ENCODE measurements at regions not wholly inside any gene's neighbourhood (a gene's known extent, or its start where the extent isn't known, plus 50 kb on each side); places are given as distances from the start of the nearest gene placed in this dataset.

GRCh38 chr14:82504894-82505293 is 971.2 kb upstream of the SEL1L start:
- Mint-ChIP-seq H3K27ac (no peak overlapping the region), H3K27me3 (no peaks in the 10 kb centered on the region), H3K9me3 (peaks cover 0 to 9% (median 3%) of the 10 kb centered on the region in 7 donors), H3K4me3 (no peak overlapping the region), H3K4me1 (no peaks in the 10 kb centered on the region), H3K36me3 (no peaks in the 10 kb centered on the region)
- DNase-seq: no peak
- ATAC-seq (ENCODE audit: low read depth in 2 of 2): no peak

DNA sequence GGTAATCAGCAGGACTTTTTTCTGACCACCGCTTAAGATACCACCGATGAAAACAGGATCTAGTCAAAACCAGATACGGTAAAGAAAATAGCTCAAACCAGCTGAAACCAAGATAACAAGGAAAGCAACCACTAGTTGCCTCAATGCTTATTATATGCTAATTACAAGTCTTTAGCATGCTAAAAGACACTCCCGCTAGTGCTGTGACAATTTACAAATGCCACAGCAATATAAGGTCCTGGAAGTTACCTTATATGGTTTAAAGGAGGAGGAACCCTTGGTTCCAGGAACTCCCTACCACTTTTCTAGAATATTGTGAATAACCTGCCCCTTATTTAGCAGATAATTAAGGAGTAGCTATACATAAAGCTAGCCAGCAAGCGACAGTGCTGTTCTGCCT is 976.4 kb upstream of the SEL1L start:
- no peak for DNase-seq
- H3K4me3 Mint-ChIP-seq: no peak overlapping the region

DNA sequence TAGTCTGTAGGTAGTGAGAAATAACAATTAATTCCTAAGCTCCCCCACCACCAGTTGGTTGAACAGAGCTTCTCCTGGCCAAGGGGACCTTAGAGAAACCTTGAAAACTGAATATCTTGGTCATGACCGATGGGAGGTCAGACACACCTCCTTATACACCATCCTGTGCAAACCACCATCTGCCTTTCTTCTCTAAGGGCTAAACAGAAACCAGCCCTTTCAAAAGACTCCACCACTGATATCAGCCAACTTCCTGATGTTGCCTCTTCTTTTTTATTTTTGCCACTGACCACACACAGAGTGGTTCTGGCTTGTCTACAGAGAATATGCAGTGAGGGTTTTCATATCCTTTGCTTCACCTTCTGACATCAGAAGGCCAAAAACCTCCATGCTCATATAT is 977.7 kb upstream of the SEL1L start:
- H3K9me3 Mint-ChIP-seq: peaks cover 0 to 6% (median 0%) of the 10 kb centered on the region in 7 donors
- H3K4me3 Mint-ChIP-seq: no peak overlapping the region
- H3K27me3 Mint-ChIP-seq: no peaks in the 10 kb centered on the region
- ATAC-seq (ENCODE audit: low read depth in 2 of 2) (no peak), DNase-seq (no peak)
- no peaks in the 10 kb centered on the region for H3K4me1 Mint-ChIP-seq
- H3K27ac Mint-ChIP-seq: no peak overlapping the region
- no peaks in the 10 kb centered on the region for H3K36me3 Mint-ChIP-seq

More for the DNA sequence above, 976.4 kb upstream of the SEL1L start:
- Mint-ChIP-seq H3K27me3 (no peaks in the 10 kb centered on the region), H3K36me3 (no peaks in the 10 kb centered on the region), H3K9me3 (peaks cover 0 to 6% (median 0%) of the 10 kb centered on the region in 7 donors), H3K27ac (no peak overlapping the region), H3K4me1 (no peaks in the 10 kb centered on the region)
- ATAC-seq (ENCODE audit: low read depth in 2 of 2): no peak

GRCh38 chr14:82520765-82521164 is 987.1 kb upstream of the SEL1L start:
- no peak overlapping the region for H3K4me3 Mint-ChIP-seq
- H3K36me3 Mint-ChIP-seq: no peaks in the 10 kb centered on the region
- no peaks in the 10 kb centered on the region for H3K27me3 Mint-ChIP-seq
- H3K4me1 Mint-ChIP-seq: no peaks in the 10 kb centered on the region
- no peak overlapping the region for H3K27ac Mint-ChIP-seq
- ATAC-seq (ENCODE audit: low read depth in 2 of 2) (no peak), DNase-seq (no peak)
- peaks cover 0 to 12% (median 6%) of the 10 kb centered on the region in 7 donors for H3K9me3 Mint-ChIP-seq

DNA sequence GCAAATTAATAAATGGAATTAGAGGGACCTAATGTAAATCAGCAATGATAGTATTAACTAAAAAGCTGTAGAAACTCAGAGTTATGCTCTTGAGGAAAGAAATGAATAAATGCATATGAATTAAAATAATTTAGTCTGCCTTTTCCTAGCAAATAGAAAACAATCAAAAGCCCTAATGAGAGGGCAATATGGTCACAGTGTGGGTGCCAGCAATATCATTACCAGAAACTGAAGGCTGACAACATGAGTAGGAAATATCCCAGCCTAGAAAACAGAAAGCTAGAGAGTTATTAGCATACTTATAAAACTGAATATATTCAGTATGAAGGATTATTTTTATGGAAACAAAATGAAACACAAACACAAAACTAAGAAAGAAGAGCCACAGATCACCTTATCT is 987.5 kb upstream of the SEL1L start:
- Mint-ChIP-seq H3K9me3 (peaks cover 0 to 12% (median 6%) of the 10 kb centered on the region in 7 donors), H3K4me3 (no peak overlapping the region), H3K36me3 (no peaks in the 10 kb centered on the region), H3K27me3 (no peaks in the 10 kb centered on the region), H3K27ac (no peak overlapping the region), H3K4me1 (no peaks in the 10 kb centered on the region)
- no peak for DNase-seq
- no peak for ATAC-seq (ENCODE audit: low read depth in 2 of 2)

DNA sequence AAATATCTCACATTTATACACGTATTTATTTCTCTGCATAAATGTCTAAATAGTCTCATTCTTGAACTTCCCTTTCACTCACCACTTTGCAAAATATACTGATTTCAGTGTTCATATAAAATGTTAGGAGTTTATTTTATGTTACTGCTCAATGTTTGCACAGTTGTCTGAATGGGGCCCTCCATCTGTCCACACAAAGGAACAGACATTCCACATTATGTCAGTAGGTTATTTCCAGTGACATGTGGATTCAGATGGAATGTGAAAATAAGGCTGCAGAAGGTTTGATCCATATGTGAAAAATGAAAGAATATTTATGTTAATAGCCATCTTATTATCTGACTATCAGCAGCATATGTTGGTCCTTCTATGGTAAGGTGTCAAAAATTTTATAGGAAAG is 994.4 kb upstream of the SEL1L start:
- H3K9me3 Mint-ChIP-seq: peaks cover 0 to 9% (median 3%) of the 10 kb centered on the region in 7 donors
- no peak overlapping the region for H3K4me3 Mint-ChIP-seq
- no peak for DNase-seq
- H3K36me3 Mint-ChIP-seq: no peaks in the 10 kb centered on the region
- no peaks in the 10 kb centered on the region for H3K27me3 Mint-ChIP-seq
- no peak overlapping the region for H3K27ac Mint-ChIP-seq
- ATAC-seq (ENCODE audit: low read depth in 2 of 2): no peak
- no peaks in the 10 kb centered on the region for H3K4me1 Mint-ChIP-seq

DNA sequence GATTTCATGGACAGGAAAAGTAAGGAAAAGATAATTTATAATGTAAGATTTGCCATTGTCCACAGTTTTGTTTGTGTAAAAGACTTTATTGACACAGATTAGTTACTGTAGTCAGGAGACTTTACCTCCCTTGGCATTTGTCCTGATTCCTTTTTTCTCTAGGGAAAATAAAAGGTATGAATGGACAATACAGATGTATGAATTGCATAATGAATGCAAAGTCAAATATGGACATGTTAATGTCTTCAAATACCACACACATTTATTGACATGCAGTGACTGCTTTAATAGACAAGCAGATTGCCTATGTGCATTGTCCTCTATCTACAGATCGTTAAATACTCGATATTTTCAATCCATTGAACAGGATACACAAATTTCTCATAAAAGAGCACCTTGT is 999.7 kb upstream of the SEL1L start:
- no peaks in the 10 kb centered on the region for H3K4me1 Mint-ChIP-seq
- ATAC-seq (ENCODE audit: low read depth in 2 of 2) (no peak), DNase-seq (no peak)
- peaks cover 0 to 8% (median 1%) of the 10 kb centered on the region in 7 donors for H3K9me3 Mint-ChIP-seq
- no peaks in the 10 kb centered on the region for H3K36me3 Mint-ChIP-seq
- no peak overlapping the region for H3K4me3 Mint-ChIP-seq
- H3K27ac Mint-ChIP-seq: no peak overlapping the region
- no peaks in the 10 kb centered on the region for H3K27me3 Mint-ChIP-seq

- no peak overlapping the region for H3K27ac Mint-ChIP-seq
- no peak overlapping the region for H3K4me3 Mint-ChIP-seq
- H3K27me3 Mint-ChIP-seq: no peaks in the 10 kb centered on the region
- ATAC-seq (ENCODE audit: low read depth in 2 of 2): no peak
- no peaks in the 10 kb centered on the region for H3K36me3 Mint-ChIP-seq
- no peaks in the 10 kb centered on the region for H3K4me1 Mint-ChIP-seq
- DNase-seq: no peak
- H3K9me3 Mint-ChIP-seq: peaks cover 0 to 8% (median 1%) of the 10 kb centered on the region in 7 donors
Observed at GRCh38 chr14:82536566-82536965, 1002.9 kb upstream of the SEL1L start.

DNA sequence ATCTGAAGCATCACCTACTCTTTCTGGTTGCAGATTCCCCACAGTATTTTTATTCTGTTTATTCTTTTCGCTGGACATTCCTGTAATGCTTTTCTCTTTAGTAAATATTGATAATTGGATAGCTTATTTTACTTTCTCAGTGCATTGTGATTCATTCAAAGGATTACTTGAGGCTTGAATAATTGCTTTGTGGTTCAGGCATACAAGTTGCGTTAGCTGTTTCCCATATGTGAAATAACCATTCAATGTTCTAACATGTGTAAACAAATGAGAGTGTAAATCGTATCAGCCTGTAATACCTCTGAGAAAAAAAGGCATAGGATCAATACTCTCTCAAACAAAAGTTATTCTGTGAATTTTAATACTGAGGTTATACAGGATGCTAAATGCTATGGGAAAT is 1004.2 kb upstream of the SEL1L start:
- no peak overlapping the region for H3K4me3 Mint-ChIP-seq
- H3K36me3 Mint-ChIP-seq: no peaks in the 10 kb centered on the region
- no peak overlapping the region for H3K27ac Mint-ChIP-seq
- DNase-seq (no peak), ATAC-seq (ENCODE audit: low read depth in 2 of 2) (no peak)
- H3K4me1 Mint-ChIP-seq: no peaks in the 10 kb centered on the region
- H3K27me3 Mint-ChIP-seq: no peaks in the 10 kb centered on the region
- H3K9me3 Mint-ChIP-seq: peaks cover 0 to 17% (median 4%) of the 10 kb centered on the region in 7 donors

DNA sequence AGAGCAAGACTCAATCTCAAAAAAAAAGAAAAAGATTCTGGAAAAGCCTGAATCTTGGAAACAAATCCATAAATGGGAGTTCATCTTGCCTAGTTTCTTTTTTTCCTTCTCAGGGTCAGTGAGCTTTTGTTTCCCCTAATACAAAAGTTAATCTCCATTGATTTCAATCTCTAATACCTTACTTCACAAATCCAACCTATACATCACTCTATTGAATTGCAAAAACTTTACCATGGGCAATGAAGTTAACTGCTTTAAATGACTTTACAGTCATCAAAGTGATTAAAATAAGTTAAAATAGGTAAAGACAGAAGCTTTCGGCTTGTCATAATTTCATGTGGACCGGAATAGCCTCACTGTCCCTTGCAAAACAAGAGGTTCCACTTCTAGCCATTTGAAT is 1012.7 kb upstream of the SEL1L start:
- H3K27ac Mint-ChIP-seq: no peak overlapping the region
- H3K36me3 Mint-ChIP-seq: no peaks in the 10 kb centered on the region
- no peak for ATAC-seq (ENCODE audit: low read depth in 2 of 2)
- DNase-seq: no peak
- H3K4me1 Mint-ChIP-seq: no peaks in the 10 kb centered on the region
- H3K27me3 Mint-ChIP-seq: no peaks in the 10 kb centered on the region
- peaks cover 0 to 16% (median 10%) of the 10 kb centered on the region in 7 donors for H3K9me3 Mint-ChIP-seq
- no peak overlapping the region for H3K4me3 Mint-ChIP-seq

DNA sequence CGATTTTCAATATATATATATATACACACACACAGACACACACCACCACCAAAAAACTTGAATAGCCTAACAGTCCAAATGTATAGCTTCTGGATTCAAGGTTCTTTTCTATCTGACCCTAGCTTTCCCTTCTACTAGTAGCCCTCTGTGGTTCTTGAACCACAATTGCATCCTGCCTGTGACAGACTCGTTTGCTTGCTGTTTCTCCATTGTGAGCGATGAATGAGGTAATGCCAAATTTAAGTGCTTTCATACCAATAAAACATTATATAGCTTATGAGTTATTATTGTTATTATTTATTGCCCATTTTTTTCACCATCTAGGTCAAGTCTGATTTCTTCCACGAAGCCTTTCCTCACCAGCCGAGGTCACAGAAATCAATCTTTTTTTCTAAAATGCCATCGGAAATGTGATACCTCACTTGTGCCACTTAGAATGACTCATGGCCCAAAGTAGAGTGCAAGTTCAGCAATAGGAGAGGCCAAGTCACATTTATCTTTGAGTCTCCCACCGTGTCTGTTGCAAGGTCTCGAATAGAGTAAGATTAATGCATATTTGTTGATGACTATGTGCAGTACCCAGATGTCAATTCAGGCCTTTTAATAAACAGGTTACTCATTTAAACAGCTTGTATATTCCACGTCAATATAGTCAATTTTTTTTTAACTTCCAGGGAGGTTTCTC is 1015.8 kb upstream of the SEL1L start:
- Mint-ChIP-seq H3K4me3 (no peak overlapping the region), H3K27ac (no peak overlapping the region), H3K36me3 (no peaks in the 10 kb centered on the region), H3K9me3 (peaks cover 0 to 11% (median 5%) of the 10 kb centered on the region in 7 donors), H3K27me3 (no peaks in the 10 kb centered on the region), H3K4me1 (no peaks in the 10 kb centered on the region)
- ATAC-seq (ENCODE audit: low read depth in 2 of 2) (no peak), DNase-seq (no peak)

GRCh38 chr14:82562881-82563280 is 1029.2 kb upstream of the SEL1L start:
- peaks cover 0 to 8% (median 0%) of the 10 kb centered on the region in 7 donors for H3K9me3 Mint-ChIP-seq
- DNase-seq (no peak), ATAC-seq (ENCODE audit: low read depth in 2 of 2) (no peak)
- no peaks in the 10 kb centered on the region for H3K4me1 Mint-ChIP-seq
- no peaks in the 10 kb centered on the region for H3K36me3 Mint-ChIP-seq
- no peak overlapping the region for H3K27ac Mint-ChIP-seq
- H3K27me3 Mint-ChIP-seq: no peaks in the 10 kb centered on the region
- H3K4me3 Mint-ChIP-seq: no peak overlapping the region

- DNase-seq (no peak), ATAC-seq (ENCODE audit: low read depth in 2 of 2) (no peak)
- Mint-ChIP-seq H3K4me3 (no peak overlapping the region), H3K4me1 (no peaks in the 10 kb centered on the region), H3K27ac (no peak overlapping the region), H3K9me3 (peaks cover 0 to 8% (median 3%) of the 10 kb centered on the region in 7 donors), H3K27me3 (no peaks in the 10 kb centered on the region), H3K36me3 (no peaks in the 10 kb centered on the region)
Observed at GRCh38 chr14:82565825-82566224, 1032.2 kb upstream of the SEL1L start.

DNA sequence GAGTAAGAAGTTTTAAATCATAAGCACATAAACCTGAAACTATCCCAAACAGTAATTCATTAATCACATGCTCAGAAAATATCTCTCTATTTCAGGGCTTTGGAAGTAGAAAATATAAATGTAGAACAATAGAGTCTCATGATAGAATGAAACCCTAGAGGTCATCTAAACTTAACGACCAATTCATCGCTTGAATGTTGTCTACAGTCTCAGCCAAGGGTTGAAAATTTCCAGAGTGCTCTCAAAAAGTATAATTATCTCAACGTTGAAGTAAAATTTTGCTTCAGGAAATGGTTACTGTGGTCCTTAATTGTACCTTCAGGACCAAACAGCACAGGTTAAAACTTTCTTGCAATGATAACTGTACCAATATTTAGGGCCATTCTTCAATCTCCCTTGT is 1053.6 kb upstream of the SEL1L start:
- Mint-ChIP-seq H3K36me3 (no peaks in the 10 kb centered on the region), H3K4me3 (no peak overlapping the region), H3K4me1 (no peaks in the 10 kb centered on the region), H3K27me3 (no peaks in the 10 kb centered on the region), H3K9me3 (peaks cover 0 to 4% (median 0%) of the 10 kb centered on the region in 7 donors), H3K27ac (no peak overlapping the region)
- ATAC-seq (ENCODE audit: low read depth in 2 of 2) (no peak), DNase-seq (no peak)

DNA sequence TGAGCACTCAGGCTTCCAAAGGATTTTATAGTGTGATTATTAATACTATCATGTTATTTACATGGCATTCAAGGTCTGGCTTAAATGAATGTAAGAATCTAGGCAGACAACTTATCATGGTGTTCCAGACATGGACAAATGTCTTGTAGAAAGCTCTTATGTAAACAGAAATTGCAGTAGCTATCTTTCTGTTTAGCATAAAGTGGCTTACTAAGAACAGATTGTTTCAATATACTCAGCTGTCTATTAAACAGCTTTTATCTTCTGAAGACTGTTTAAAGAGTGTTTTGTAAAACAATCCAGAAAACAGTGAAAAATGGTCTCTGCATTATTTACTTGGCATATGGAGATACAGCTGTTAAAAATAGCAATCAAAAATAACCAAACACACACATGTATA is 1061.8 kb upstream of the SEL1L start:
- ATAC-seq (ENCODE audit: low read depth in 2 of 2) (no peak), DNase-seq (no peak)
- Mint-ChIP-seq H3K9me3 (peaks cover 2 to 17% (median 4%) of the 10 kb centered on the region in 7 donors), H3K4me3 (no peak overlapping the region), H3K27ac (no peak overlapping the region), H3K27me3 (no peaks in the 10 kb centered on the region), H3K36me3 (no peaks in the 10 kb centered on the region), H3K4me1 (no peaks in the 10 kb centered on the region)
